Kasumi-1 (cell line): ENCODE measurements at regions not wholly inside any gene's neighbourhood (a gene's known extent, or its start where the extent isn't known, plus 50 kb on each side); places are given as distances from the start of the nearest gene placed in this dataset.
"Not testable (repeated sequence)": the region's sequence is repeated elsewhere in the genome, so short reads cannot be mapped to it uniquely, and the experiment has no call there.

ENCODE experiments used
- DNase-seq, 2 experiments: peaks; one replicate each; lab custom pipeline; 2025; lab: John Stamatoyannopoulos, UW

DNA sequence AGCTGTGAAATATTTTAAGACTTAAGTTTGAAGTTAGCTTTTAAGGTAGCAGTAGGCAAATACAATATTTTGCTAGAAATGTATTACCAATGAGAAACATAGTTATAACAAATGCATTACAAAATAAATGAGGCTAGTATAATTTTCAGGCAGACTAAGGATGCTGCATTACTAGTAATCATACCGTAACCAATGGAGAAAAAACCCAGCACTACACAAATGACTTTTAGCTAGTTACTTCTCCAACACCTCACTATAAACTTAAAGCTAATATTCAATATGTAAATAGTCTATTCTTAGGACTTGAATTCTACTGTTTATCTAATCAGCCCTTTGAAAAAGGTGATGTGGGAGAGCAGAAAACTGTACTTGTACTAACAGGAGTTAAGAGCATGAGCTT lies 285.3 kb upstream of the KLF14 start:
- no peak for DNase-seq

DNA sequence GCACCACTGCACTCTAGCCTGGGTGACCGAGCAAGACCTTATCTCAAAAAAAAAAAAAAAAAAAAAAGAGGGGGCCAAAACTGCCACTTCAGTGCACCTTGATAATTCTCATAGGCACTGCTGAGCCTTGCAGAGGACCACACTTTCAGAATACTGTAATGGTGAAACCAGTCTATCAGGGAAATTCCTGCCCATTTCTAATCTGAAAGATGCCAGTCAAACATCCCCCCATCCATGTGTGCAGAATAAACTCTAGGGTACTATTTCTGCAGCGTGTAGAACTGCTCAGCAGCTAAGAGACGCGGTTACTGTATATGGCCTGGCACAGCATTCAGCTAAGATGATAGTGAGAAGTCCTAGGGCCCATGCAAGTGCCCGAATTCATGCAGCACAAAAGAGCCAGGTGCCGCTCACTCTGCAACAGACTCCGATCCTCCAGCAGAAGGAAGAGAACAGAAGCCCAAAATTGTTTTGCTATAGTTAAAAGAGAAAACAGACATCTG lies 286.8 kb upstream of the KLF14 start:
- no peak for DNase-seq

DNA sequence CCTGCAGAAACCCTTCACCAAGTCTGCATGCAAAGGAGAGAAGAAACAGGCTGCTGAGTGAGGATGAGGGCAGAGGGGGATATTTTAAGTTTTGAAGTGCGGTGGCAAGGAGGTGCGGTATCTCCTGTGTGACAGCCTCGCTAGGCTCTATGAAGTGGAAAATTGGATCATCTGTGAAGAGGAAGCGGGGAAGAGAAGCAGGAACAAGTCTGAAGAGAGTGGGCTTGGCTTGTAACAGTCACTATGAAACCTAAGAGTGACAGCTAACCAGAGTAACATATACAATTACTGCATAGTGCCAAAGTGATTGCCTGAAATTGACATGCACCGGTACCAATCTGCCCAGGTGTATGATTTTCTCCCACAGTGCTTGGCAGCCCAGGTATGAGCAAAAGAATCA lies 287.5 kb upstream of the KLF14 start:
- peak in 1 of 2 experiments; percentile 5 for DNase-seq

DNA sequence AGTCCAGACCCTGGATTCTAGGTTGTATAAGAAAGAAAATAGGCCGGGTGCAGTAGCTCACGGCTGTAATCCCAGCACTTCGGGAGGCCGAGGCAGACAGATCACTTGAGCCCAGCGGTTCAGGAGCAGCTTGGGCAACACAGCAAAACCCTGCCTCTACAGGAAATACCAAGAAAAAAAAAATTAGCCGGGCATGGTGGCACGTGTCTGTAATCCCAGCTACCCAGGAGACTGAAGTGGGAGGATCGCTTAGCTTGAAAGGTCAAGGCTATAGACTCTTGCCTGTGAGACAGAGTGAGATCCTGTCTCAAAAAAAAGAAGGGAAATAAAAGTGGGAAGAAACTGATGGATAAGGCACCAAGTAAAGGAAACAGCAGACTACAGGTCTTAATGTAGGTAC lies 287.9 kb upstream of the KLF14 start:
- DNase-seq = no peak

DNA sequence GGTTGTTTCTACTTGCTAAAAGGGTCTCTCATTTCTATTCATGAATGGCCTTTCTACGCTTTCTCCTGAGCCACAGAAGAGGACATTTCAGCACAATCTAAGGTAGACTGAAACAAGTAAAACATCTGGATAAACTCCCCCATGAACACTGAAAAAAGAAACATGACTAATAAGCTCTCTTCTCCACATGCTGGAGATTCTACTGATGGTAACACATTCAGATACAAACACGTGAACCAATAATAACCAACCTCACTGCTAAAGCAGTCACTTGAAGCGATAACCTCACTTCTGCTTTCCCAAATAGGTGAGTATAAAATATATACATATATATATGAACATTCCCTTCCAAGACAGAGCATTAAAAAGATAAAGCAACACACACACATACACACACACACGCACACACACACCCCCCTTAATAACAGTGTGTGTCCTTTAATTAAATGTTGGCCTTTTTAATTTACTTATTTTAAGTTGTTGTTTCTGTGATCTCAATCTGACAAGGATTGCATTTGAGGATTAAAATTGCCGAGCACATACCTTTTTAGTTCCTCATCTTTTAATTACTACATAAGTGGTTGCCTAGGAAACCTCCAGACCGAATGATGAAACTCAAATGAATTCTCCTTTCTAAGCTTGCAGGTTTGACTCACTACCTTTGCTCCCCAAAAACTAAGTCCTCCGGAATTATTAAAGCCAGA lies 292.4 kb upstream of the KLF14 start:
- DNase-seq = peak in 1 of 2 experiments; percentile 6

DNA sequence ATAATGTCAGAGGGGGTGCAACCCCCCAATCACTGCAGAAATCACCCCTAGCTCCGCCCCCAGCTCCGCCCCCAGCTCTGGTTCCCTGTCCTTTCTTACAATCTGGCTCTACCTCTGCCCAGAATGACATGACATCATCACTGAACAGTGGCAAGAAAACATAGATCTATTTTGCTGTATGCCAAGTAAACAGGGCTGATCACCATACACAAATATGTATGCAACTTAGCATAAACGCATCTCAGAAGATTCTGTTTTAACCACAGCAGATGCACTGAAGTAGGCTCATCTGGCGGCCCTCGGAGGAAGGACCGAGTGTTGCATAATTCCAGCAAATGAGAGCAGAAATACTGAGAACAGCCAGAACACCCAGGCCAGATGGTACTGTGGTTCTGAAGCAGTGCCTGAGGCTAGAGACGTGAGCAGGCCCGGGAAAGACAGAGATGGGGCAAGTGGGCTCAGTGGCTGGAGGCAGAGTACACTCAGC lies 293.3 kb upstream of the KLF14 start:
- DNase-seq = peak; percentile 68 to 71

DNA sequence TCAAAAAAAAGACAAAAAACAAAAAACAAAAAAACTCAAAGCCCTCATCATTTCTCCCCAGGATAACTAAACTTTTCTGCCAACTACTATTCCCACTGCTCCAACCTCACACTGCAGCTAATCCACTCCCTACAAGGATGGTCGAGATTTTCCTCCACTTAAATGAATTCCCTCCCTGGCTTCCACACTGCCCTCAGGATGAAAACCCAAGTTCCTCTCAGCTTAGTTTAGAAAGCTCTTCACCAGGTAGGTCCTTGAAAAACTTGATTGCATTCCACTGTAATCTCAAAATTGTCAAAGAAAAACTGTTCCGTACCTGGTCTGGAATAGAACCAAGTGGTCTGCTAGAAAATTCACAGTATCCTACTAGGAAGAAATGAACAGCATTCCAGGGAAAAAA lies 294.3 kb upstream of the KLF14 start:
- DNase-seq = no peak

DNA sequence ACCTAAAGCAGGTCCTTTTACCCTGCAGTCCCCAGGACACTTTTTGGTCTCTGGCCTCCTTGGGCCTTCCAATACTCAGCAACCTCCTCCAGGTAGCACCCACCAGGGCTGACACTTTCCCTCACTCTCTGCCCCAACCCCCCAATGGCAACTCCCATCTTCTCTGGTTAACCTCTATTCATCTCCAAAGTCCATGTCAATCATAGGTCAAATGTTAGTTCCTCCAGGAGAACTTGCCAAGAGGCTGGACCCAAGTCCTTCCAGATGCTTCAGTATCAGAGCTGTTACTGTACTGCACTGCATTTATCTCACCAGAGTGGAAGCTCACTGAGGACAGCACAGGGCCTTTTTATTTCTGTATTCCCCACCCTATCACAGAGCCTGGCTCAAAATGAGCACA lies 295.0 kb upstream of the KLF14 start:
- DNase-seq = no peak

DNA sequence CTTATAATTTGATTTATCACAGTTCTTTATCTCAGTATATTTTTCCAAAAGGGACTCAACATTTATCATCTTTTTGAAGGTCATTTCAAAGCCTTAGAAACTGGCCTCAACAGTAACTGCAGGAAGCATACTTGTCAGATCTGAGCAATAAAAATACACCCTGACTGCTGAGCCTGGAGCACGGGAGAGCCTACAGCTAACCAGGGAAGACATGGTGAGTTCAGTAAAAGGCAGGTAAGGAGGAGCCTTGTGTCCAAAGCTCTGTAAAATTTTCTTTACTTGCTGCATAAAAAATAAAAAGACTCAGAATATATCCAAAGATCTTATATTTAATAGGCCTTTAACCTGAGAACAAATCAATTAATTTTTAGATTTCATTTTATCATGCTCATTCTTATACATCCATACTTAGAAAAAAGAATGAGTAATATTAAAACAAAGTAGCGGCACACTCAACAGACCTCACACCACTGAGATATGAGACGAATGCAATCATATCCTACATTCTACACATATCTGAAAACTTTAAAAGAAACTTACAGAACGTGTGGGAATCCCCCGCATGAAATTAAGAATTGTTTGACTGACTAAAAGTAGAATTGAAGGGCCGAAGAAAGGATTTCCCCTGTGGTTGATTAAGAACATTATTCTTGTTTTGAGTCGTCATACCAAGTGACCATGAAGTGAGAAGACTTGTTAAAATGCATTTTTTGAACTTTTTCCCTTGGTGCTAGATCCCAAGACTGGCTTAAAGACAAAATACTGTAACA lies 296.4 kb upstream of the MKLN1 start:
- DNase-seq = no peak

DNA sequence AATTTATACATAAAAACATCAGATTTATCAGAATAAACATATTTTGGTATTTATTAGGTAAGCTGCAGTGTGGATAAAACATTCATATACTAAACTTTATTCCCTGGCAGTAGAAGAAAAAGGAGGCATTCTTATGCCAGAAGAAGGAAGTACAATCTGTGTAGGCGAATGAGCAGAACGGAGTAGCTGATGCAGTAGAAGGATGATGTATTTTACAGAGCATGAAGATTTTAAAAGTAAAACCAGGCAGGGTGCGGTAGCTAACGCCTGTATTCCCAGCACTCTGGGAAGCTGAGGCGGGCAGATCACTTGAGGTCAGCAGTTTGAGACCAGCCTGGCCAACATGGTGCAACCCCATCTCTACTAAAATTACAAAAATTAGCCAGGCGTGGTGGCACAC lies 294.9 kb upstream of the MKLN1 start:
- no peak for DNase-seq

DNA sequence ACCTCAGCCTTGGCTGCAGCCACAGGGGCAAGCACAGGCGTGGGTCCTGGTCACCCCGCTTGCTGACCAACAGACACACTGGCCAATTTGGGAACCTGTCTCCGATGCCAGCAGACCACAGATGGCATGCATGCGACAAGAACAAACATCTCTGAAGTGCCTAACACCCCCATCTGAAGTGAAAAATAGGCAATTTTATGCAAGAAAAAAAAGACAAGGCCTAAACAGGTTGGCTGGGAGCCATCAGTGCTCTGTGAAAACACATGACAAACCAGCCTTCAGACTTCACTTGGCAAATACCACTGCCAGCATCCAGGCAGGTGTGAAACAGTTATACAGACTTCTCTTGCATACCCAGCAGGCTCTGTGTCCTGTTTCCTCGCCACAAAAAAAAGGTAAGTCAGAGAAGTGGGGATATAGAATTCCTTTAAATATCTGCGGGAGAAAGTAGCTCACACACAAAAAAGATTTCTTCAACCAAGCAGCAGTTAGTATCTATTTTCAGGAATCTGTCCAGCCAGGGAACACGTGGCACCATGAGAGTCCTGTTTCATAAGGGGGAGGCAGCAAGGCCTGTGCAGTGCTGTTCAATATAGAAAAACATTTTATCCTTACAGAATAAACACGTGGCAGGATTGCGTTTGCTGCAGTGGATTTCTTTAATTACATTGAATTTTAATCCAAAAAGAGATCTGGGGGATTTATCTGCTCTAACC lies 293.4 kb upstream of the MKLN1 start:
- DNase-seq = no peak

DNA sequence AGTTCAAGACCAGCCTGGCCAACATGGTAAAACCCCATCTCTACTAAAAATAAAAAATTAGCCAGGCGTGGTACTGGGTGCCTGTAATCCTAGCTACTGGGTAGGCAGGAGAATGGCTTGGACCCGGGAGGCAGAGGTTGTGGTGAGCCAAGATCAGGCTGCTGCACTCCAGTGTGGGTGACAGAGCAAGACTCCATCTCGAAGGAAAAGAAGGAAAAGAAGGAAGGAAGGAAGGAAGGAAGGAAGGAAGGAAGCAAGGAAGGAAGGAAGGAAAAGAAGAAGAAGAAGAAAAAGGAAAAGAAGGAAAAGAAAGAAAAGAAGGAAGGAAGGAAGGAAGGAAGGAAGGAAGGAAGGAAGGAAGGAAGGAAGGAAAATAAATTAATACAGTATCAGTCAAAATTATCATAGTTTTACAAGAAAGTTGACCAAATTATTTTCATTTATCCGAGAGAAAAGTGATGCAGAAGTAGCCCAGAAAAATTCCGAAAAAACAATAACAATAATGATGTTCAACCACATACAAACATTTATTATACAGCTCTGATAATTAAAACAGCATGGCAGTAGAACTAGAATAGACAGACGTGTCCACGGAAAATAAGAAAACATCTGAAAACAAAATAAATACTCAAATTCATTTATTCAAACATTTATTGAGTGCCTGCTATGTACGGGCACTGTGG lies 292.4 kb upstream of the MKLN1 start:
- DNase-seq = no peak

DNA sequence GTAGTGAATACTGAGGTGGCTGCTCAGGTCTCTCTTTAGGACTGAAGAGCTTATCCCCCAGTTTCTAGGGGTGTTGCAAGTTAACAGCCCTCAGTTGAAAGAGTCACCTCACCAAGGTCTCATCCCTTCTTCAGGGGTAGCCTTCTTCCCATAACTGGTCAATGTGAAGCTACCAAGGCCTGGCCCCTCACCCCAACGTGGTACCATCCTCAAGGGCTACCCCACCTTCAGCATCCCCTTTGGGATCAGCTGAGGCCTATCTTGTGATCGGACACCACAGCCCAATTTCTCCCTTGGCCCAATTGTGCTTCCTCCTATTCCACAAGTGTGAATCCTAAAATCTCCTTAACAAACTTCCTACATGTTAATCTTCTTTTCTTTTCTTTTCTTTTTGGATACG lies 289.5 kb upstream of the MKLN1 start:
- no peak for DNase-seq

DNA sequence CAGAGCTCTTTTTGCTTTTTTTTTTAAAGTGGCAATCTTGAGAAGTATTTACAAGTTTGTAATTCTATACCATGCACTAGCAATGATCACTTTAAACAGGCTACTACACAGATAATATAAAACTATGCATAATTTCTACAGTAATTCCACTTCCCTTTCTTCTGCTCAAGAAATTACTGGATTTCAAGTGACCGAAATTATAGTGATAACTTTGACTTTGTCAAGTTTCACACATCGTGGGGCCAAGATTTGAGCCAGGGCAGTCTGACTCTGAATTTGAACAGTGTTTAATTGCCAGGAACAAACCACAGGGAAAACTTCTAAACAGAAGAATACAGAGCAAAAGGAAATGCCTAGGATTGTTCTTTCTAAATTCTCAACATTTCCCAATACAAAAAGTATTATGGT lies 288.3 kb upstream of the MKLN1 start:
- DNase-seq = no peak

DNA sequence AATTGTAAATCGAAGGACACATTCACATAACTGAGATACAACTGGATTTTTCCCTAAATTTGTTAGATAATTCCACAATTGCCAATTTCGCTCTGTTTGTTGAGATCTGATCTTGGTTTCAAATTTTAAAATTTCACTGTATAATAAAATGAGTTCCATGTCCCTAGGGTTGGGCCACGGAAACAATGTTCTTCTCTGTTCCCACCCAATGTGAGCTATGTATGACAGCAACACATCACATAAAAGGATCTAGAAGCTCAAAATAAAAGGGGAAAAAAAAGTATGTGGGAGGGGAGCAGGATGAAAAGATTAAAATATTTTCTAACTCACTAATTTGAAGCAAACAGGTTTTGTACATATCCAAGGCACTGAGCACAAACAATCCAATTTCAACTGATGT lies 287.8 kb upstream of the MKLN1 start:
- no peak for DNase-seq

DNA sequence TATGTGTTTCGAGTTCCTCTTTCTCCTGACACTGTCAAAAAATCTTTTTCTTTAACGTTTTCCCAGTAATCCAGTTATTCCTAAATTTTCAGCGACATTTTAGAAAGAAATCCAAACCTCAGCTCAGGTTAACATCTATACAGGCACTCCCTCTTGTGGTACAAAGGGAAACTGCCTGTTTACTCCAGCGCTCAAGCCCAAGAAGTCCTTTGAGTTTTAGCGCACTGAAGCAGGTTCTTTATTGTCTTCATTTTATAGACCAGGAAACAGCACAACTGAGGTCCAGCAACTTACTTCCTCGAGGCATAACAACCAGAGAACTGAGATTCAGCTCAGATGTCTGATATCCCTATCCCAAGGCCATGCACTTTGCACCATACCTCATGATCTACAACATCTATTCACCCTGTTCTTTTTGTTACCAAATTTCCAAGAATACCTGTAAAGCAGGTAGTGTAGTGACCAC lies 287.2 kb upstream of the MKLN1 start:
- DNase-seq = peak; percentile 73 to 83

DNA sequence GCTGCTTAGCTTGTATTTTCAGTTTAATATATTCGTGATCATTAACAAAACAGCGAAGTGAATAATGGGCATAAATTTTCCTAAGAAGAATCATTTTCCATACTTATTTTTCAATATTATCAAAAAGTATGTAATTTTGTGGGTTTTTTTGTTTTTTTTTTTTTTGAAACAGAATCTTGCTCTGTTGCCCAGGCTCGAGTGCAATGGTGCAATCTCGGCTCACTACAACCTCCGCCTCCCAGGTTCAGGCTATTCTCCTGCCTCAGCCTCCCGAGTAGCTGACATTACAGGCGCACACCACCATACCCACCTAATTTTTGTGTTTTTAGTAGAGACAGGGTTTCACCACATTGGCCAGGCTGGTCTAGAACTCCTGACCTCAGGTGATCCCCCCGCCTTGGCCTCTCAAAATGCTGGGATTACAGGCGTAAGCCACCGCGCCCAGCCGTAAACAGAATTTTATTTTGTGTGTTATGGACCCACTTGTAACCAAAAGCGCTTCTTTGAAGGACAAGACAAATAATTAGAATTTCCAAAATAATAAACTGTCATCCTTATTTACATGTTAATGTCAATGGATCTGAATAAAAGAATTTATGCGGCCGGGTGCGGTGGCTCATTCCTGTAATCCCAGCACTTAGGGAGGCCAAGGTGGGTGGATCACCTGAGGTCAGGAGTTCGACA lies 286.5 kb upstream of the MKLN1 start:
- not testable (repeated sequence) for DNase-seq

DNA sequence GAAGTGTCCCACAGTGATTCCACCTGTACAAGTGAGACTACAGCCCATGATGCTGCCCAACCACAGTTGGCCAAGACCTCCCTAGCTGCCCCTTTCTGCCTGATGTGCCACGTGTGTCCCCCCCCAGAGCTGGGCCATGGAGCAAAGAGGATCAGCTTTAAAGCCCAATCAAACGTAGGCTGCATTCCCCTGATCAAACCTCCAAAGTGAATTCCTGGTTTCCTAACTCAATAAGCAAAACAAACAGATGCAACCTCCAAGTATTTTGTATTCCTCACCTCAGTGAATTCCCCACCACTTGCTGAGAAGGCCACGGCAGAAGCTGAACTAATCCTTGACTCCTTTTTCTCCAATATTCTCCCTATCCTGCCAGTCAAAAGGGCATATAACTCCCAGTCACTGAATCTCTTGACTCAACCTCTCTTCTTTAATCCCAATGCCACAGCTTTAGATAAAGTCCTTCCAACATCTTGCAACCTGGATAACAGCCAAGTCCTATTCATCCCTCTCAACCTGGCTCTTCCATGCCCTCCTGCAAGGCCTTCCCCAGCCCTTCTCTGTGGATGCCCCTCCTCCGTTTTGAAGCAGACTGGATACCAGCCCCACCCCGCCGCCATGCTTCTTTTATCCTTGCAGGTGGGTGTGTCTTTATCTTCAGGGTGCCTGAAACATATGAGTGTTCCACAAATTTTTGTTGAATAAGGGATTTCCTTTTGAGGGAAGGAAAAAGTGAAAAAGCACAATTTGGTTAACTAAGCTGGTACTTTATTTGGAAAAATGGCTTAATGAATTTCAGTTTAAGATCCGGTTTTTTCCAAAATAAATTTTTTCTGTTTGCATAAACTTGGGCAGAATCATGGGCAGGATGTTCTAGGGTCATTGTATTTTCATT lies 285.2 kb upstream of the MKLN1 start:
- no peak for DNase-seq

DNA sequence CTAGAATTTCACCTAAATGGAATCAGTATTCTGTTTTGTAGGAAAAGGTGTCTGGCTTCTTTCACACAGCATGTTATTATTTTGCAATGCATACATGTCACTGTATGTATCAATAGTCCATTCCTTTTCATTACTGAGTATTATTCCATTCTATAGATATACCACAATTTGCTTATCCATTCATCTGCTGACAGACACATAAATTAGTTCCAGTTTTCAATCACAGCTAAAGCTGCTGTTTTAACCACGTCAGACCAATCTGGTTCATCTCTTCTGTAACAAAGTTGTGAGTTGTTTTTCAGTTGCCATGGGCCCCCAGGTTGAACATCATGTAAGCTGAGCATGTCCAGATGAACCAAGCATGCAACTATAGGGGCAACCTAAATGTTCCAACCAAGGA lies 282.1 kb upstream of the MKLN1 start:
- DNase-seq = no peak

DNA sequence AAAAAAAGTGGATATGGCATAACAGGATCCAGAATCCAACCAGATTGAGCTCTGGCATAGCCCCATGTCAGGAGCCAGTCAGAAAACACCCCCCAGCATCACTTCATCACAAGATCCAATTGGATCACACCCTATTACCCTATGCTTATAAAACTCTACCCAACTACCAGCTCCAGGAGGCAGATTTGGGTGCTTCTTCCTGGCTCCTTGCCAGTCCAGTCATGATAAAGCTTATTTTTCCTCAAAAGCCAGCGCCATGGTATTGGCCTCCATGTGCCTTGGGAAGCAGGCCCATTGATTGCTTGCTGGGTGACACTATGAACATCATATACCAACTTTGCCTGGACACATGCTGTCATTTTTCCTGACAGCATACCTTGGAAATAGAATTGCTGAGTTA lies 281.4 kb upstream of the MKLN1 start:
- DNase-seq = no peak
